HCT116 (cell line): ENCODE measurements at regions not wholly inside any gene's neighbourhood (a gene's known extent, or its start where the extent isn't known, plus 50 kb on each side); places are given as distances from the start of the nearest gene placed in this dataset.

Experiments used
- CEBPB ChIP-seq: IDR thresholded peaks from 2 replicates; pipeline ENCODE4 v1.6.1; 2012; ENCODE audit warnings: low read depth
- EZH2 ChIP-seq: fragments of 200-600 bp; sonication (generic); IDR thresholded peaks from 2 replicates; pipeline ENCODE4 v1.6.1; 2017; ENCODE audit warnings: antibody characterized with exemption, mixed run types
- EZH2phosphoT487 ChIP-seq: fragments of 200-600 bp; IDR thresholded peaks from 2 replicates; pipeline ENCODE4 v1.6.1; 2018; ENCODE audit warnings: antibody characterized with exemption, borderline replicate concordance
- JUND ChIP-seq: IDR thresholded peaks from 2 replicates; pipeline ENCODE4 v1.6.1; 2012
- POLR2A ChIP-seq: IDR thresholded peaks from 2 replicates; pipeline ENCODE4 v1.7.0; 2011; ENCODE audit warnings: borderline replicate concordance; ENCODE audit not compliant: insufficient read depth, insufficient read length; ENCODE audit errors: extremely low read depth
- POLR2AphosphoS5 ChIP-seq: IDR thresholded peaks from 2 replicates; pipeline ENCODE4 v1.6.1; 2011; ENCODE audit warnings: mild to moderate bottlenecking, low read depth, low read length, moderate library complexity
- RAD21 ChIP-seq: IDR thresholded peaks from 2 replicates; pipeline ENCODE4 v1.6.1; 2012; ENCODE audit warnings: low read depth, mild to moderate bottlenecking
- TCF7L2 ChIP-seq: IDR thresholded peaks from 2 replicates; pipeline ENCODE4 v1.7.0; 2011; ENCODE audit warnings: borderline replicate concordance, inconsistent platforms; ENCODE audit not compliant: insufficient read depth, insufficient read length; ENCODE audit errors: extremely low read depth
- ZNF274 ChIP-seq: fragments of 200-500 bp; sonication (Bioruptor generic); IDR thresholded peaks from 2 replicates; pipeline ENCODE4 v1.6.1; 2014; ENCODE audit warnings: mild to moderate bottlenecking, low read depth, low read length, inconsistent platforms
- TF ChIP-seq, protein P1 (sequence below), 3 experiments: fragments of 200-600 bp in 1 of 3; sonication (generic) in 1 of 3; IDR thresholded peaks in 2 of 3; conservative IDR thresholded peaks in 1 of 3; 2 replicates each; pipeline ENCODE4 v1.5.1; 2012 to 2017; ENCODE audit warnings: low read depth in 2 of 3, low read length in 2 of 3, antibody characterized with exemption in 1 of 3, borderline replicate concordance in 1 of 3, control low read depth in 1 of 3, mild to moderate bottlenecking in 1 of 3, mixed read lengths in 1 of 3, mixed run types in 1 of 3, moderate library complexity in 1 of 3; ENCODE audit not compliant: insufficient read depth in 1 of 3
- TF ChIP-seq, protein P2 (sequence below): IDR thresholded peaks from 2 replicates; pipeline ENCODE4 v1.6.1; 2012; ENCODE audit warnings: low read depth
- TF ChIP-seq, protein P3 (sequence below): IDR thresholded peaks from 2 replicates; pipeline ENCODE4 v1.6.1; 2012

DNA sequence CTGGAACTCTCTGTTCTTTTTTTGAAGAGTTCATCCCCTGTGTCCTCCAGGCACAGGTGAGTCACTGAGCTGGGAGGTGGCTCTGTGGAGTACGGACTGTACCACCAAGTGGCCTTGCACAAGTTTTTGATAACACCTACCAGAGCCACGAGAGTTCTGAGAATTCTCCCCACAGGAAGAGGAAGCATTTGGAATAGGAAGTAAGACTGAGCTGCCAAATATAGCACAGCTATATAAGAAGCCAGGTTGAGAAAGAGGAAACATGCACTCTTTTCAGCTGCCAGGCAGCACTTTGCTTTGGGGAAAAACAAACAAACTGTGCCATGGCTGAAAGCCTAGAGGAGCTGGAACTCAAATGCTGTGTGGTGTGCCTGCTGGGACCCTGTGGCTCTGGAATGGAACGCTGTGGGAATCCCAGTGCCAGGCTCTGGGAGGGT, 70.8 kb upstream of the RIPOR2 start:
- TF ChIP-seq, protein P1, sequence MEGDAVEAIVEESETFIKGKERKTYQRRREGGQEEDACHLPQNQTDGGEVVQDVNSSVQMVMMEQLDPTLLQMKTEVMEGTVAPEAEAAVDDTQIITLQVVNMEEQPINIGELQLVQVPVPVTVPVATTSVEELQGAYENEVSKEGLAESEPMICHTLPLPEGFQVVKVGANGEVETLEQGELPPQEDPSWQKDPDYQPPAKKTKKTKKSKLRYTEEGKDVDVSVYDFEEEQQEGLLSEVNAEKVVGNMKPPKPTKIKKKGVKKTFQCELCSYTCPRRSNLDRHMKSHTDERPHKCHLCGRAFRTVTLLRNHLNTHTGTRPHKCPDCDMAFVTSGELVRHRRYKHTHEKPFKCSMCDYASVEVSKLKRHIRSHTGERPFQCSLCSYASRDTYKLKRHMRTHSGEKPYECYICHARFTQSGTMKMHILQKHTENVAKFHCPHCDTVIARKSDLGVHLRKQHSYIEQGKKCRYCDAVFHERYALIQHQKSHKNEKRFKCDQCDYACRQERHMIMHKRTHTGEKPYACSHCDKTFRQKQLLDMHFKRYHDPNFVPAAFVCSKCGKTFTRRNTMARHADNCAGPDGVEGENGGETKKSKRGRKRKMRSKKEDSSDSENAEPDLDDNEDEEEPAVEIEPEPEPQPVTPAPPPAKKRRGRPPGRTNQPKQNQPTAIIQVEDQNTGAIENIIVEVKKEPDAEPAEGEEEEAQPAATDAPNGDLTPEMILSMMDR (IDR thresholded peaks at IDR 0.05 in 2 of 3, conservative IDR thresholded peaks at IDR 0.05 in 1 of 3; ENCODE audit: borderline replicate concordance in 1 of 3, insufficient read depth in 1 of 3, low read depth in 2 of 3, low read length in 2 of 3) = no peak
- TF ChIP-seq TCF7L2 (no peak), EZH2 (no peak), ZNF274 (no peak), RAD21 (no peak), EZH2phosphoT487 (no peak), CEBPB (0 out of 2 replicates have a peak, but pooled peaks have one; percentile 11), POLR2A (no peak), POLR2AphosphoS5 (no peak), JUND (peak; percentile 43; the same call in 1 of the 2 replicates)
- TF ChIP-seq, protein P2, sequence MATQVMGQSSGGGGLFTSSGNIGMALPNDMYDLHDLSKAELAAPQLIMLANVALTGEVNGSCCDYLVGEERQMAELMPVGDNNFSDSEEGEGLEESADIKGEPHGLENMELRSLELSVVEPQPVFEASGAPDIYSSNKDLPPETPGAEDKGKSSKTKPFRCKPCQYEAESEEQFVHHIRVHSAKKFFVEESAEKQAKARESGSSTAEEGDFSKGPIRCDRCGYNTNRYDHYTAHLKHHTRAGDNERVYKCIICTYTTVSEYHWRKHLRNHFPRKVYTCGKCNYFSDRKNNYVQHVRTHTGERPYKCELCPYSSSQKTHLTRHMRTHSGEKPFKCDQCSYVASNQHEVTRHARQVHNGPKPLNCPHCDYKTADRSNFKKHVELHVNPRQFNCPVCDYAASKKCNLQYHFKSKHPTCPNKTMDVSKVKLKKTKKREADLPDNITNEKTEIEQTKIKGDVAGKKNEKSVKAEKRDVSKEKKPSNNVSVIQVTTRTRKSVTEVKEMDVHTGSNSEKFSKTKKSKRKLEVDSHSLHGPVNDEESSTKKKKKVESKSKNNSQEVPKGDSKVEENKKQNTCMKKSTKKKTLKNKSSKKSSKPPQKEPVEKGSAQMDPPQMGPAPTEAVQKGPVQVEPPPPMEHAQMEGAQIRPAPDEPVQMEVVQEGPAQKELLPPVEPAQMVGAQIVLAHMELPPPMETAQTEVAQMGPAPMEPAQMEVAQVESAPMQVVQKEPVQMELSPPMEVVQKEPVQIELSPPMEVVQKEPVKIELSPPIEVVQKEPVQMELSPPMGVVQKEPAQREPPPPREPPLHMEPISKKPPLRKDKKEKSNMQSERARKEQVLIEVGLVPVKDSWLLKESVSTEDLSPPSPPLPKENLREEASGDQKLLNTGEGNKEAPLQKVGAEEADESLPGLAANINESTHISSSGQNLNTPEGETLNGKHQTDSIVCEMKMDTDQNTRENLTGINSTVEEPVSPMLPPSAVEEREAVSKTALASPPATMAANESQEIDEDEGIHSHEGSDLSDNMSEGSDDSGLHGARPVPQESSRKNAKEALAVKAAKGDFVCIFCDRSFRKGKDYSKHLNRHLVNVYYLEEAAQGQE = no peak
- TF ChIP-seq, protein P3, sequence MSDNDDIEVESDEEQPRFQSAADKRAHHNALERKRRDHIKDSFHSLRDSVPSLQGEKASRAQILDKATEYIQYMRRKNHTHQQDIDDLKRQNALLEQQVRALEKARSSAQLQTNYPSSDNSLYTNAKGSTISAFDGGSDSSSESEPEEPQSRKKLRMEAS = no peak
